HEK293T (cell line): ENCODE measurements at regions not wholly inside any gene's neighbourhood (a gene's known extent, or its start where the extent isn't known, plus 50 kb on each side); places are given as distances from the start of the nearest gene placed in this dataset.

Experiments
- CTCF ChIA-PET: fragments of 350-600 bp; formaldehyde crosslinking; extraction: SDS; loops from one replicate; lab custom pipeline; 2021; ENCODE audit warnings: antibody characterized with exemption, inconsistent platforms; lab: Yijun Ruan, JAX
- POLR2A ChIA-PET: fragments of 350-600 bp; formaldehyde crosslinking; extraction: SDS; loops from one replicate; lab custom pipeline; 2020; ENCODE audit warnings: antibody characterized with exemption, inconsistent platforms; lab: Yijun Ruan, JAX
- DNase-seq: peaks from one replicate; pipeline ENCODE4 v3.0.0; 2012; ENCODE audit warnings: mixed read lengths; ENCODE audit errors: extremely low spot score
- ARNT ChIP-seq: fragments of 450-650 bp; IDR thresholded peaks from 2 replicates; pipeline ENCODE4 v1.6.1; 2017; ENCODE audit warnings: mild to moderate bottlenecking
- BHLHE40 ChIP-seq: fragments of 450-650 bp; IDR thresholded peaks from 2 replicates; pipeline ENCODE4 v1.6.1; 2016; ENCODE audit warnings: mild to moderate bottlenecking, moderate library complexity, borderline replicate concordance
- CTBP1 ChIP-seq: fragments of 450-650 bp; IDR thresholded peaks from 2 replicates; pipeline ENCODE4 v1.6.1; 2016; ENCODE audit warnings: borderline replicate concordance
- ELF4 ChIP-seq: fragments of 450-650 bp; IDR thresholded peaks from 2 replicates; pipeline ENCODE4 v1.6.1; 2017; ENCODE audit warnings: antibody characterized with exemption
- FOXA1 ChIP-seq: fragments of 450-650 bp; IDR thresholded peaks from 2 replicates; pipeline ENCODE4 v1.6.1; 2016; ENCODE audit warnings: mild to moderate bottlenecking
- FOXK2 ChIP-seq: fragments of 450-650 bp; IDR thresholded peaks from 2 replicates; pipeline ENCODE4 v1.6.1; 2016; ENCODE audit warnings: mild to moderate bottlenecking
- FOXM1 ChIP-seq: fragments of 450-650 bp; IDR thresholded peaks from 2 replicates; pipeline ENCODE4 v1.6.1; 2017; ENCODE audit warnings: mild to moderate bottlenecking, borderline replicate concordance
- HDGF ChIP-seq: fragments of 450-650 bp; IDR thresholded peaks from 2 replicates; pipeline ENCODE4 v1.6.1; 2017; ENCODE audit warnings: antibody characterized with exemption, borderline replicate concordance
- L3MBTL2 ChIP-seq: fragments of 450-650 bp; conservative IDR thresholded peaks from 2 replicates; pipeline ENCODE4 v1.6.1; 2016; ENCODE audit warnings: mild to moderate bottlenecking
- LEF1 ChIP-seq: fragments of 450-650 bp; IDR thresholded peaks from 2 replicates; pipeline ENCODE4 v1.6.1; 2017; ENCODE audit warnings: mild to moderate bottlenecking, borderline replicate concordance
- NFRKB ChIP-seq: fragments of 450-650 bp; IDR thresholded peaks from 2 replicates; pipeline ENCODE4 v1.6.1; 2016; ENCODE audit warnings: mild to moderate bottlenecking, moderate library complexity
- PKNOX1 ChIP-seq: fragments of 450-650 bp; IDR thresholded peaks from 2 replicates; pipeline ENCODE4 v1.6.1; 2016
- SP1 ChIP-seq: fragments of 450-650 bp; IDR thresholded peaks from 2 replicates; pipeline ENCODE4 v1.6.1; 2017
- SUZ12 ChIP-seq: fragments of 450-650 bp; IDR thresholded peaks from 2 replicates; pipeline ENCODE4 v1.6.1; 2016; ENCODE audit warnings: mild to moderate bottlenecking
- TARDBP ChIP-seq: fragments of 450-650 bp; IDR thresholded peaks from 2 replicates; pipeline ENCODE4 v1.6.1; 2016
- ZNF384 ChIP-seq: fragments of 450-650 bp; IDR thresholded peaks from 2 replicates; pipeline ENCODE4 v1.6.1; 2016

GRCh38 chr3:514192-514591, 317.6 kb downstream of the CHL1 start:
- ChIA-PET CTCF (no interaction called here), POLR2A (no interaction called here)

GRCh38 chr3:519026-519425, 322.5 kb downstream of the CHL1 start:
- DNase-seq, result no peak
- TF ChIP-seq BHLHE40 (no peak), PKNOX1 (no peak), HDGF (no peak), ARNT (no peak), FOXK2 (no peak), LEF1 (no peak), TARDBP (no peak), CTBP1 (no peak), NFRKB (no peak), ELF4 (no peak), SP1 (no peak), ZNF384 (no peak), FOXM1 (no peak), L3MBTL2 (no peak), FOXA1 (no peak), SUZ12 (no peak)
- ChIA-PET CTCF (no interaction called here), POLR2A (no interaction called here)

More at GRCh38 chr3:514192-514591, 317.6 kb downstream of the CHL1 start:
- TF ChIP-seq FOXA1 (no peak), PKNOX1 (no peak), FOXM1 (no peak), NFRKB (no peak), ZNF384 (no peak), SP1 (no peak), L3MBTL2 (no peak)
- no peak for DNase-seq

DNA sequence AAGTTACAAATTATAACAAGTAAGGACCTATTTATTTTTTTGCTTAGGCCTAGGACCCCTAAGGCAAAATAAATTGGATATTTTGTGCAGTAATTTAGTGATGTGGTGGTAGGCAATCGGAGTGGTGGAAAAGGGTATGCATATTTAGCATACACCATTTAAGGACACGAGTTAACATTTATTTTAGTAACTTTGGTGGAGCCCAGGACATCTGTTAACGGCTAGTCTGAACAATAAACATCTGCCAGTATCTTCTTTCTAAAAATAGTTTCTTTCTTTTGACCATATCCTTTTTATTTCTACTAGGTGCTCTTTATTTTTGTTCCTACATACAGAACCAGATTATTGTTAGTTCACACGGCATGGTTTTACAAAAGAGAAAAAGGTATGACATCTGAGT, 326.3 kb downstream of the CHL1 start:
- ChIA-PET CTCF (no interaction called here), POLR2A (no interaction called here)
- TF ChIP-seq PKNOX1 (no peak), SUZ12 (no peak), NFRKB (no peak), L3MBTL2 (no peak), LEF1 (no peak)
- no peak for DNase-seq

- ChIA-PET POLR2A (no interaction called here), CTCF (no interaction called here)
- DNase-seq, result no peak
- TF ChIP-seq SUZ12 (no peak), FOXA1 (no peak), TARDBP (no peak), CTBP1 (no peak), HDGF (no peak), ARNT (no peak), ELF4 (no peak), BHLHE40 (no peak), FOXK2 (no peak), PKNOX1 (no peak), L3MBTL2 (no peak), NFRKB (no peak), LEF1 (no peak), FOXM1 (no peak), SP1 (no peak), ZNF384 (no peak)
Measured at GRCh38 chr3:525415-525814, 328.9 kb downstream of the CHL1 start.

DNA sequence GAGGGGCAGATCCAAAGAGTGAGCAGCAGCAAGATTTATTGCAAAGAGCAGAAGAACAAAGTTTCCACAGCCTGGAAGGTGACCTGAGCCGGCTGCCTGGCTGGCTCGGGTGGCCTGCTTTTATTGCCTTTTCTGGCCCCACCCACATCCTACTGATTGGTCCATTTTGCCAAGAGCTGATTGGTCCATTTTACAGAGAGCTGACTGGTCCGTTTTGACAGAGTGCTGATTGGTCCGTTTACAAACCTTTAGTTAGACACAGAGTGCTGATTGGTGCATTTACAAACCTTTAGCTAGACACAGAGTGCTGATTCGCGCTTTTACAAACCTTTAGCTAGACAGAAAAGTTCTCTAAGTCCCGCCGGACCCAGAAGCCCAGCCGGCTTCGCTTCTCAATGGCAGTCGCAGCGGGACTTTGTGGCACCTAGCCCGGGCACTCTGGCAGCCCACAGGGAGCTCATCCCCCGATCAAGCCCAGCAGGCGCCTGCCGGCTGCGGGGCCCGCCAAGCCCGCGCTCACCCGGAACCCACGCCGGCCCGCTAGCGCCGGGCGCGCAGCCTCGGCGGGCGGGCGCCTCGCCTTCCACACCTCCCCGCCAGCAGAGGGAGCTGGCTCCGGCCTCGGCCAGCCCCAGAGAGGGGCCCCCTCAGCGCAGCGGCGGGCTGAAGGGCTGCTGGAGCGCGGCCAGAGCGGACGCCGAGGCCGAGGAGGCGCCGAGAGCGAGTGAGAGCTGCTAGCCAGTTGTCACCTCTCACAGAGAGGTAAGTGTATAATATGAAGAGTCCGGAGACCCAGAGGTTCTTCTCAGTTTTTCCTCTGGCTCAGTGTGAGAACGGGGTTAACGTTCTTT, 339.2 kb downstream of the CHL1 start:
- peak; percentile 6 for DNase-seq
- no peak for TF ChIP-seq PKNOX1
- TF ChIP-seq FOXA1, result no peak
- TF ChIP-seq SUZ12, result no peak
- no peak for TF ChIP-seq TARDBP
- no peak for TF ChIP-seq SP1
- CTCF ChIA-PET, result no interaction called here
- POLR2A ChIA-PET, result no interaction called here

DNA sequence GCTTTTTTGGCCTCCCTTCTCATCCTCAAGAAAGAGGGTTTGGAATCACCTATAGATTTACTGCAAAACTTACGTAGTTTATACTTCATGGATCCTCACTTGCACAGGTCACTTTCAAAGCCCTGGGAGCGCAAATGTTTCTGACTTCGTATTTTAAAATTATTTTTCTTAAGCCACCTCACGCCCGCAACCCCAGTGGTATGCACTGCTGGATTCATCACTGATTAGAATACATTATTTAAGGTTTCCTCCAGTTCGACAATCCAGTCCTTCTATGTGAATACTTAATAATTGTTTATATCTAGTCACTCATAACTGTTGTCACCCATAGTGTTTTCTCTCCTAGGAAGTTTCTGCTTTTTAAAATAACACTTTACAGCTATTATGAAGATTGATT, 339.9 kb downstream of the CHL1 start:
- no peak for DNase-seq
- TF ChIP-seq L3MBTL2 (no peak), NFRKB (no peak)
- ChIA-PET POLR2A (no interaction called here), CTCF (no interaction called here)
